Endothelial cell of umbilical vein (primary cell): ENCODE measurements at regions not wholly inside any gene's neighbourhood (a gene's known extent, or its start where the extent isn't known, plus 50 kb on each side); places are given as distances from the start of the nearest gene placed in this dataset.

Experiments used
- BruUV-seq: library from RNA; stranded (reverse); fragments of 400-500 nt; replicated peaks from 2 replicates; lab custom pipeline; 2021; lab: Mats Ljungman, UMichigan
- CTCF ChIA-PET: fragments of 300-600, 350-600 bp; sonication (Branson Sonifier 250); formaldehyde crosslinking; loops from one replicate; lab custom pipeline; 2021; ENCODE audit warnings: antibody characterized with exemption, inconsistent platforms; lab: Charles Lee
- POLR2A ChIA-PET: fragments of 300-600, 350-600 bp; sonication (Branson Sonifier 250); formaldehyde crosslinking; loops from one replicate; lab custom pipeline; 2021; ENCODE audit warnings: antibody characterized with exemption, inconsistent platforms; lab: Charles Lee
- DNase-seq: peaks from one replicate; pipeline ENCODE4 v3.0.0-alpha.2; 2011; ENCODE audit warnings: low read depth, low spot score
- FAIRE-seq: peaks from 2 replicates; lab custom pipeline; 2011; peaks lifted over from hg19 to GRCh38; lab: Jason Lieb, UNC
- H2AFZ ChIP-seq: 2 replicates; pipeline ENCODE4 v1.6.0; 2012; ENCODE audit warnings: low read depth, low read length, control low read depth, inconsistent platforms
- H3K27ac ChIP-seq: 2 replicates; pipeline ENCODE4 v1.5.1; 2011; ENCODE audit warnings: low read depth, mild to moderate bottlenecking, control low read depth, low read length, moderate library complexity; ENCODE audit not compliant: insufficient read depth
- H3K27me3 ChIP-seq, 2 experiments: 2 replicates each; pipeline versions ENCODE4 v1.6.0 to v1.6.1; 2011; ENCODE audit warnings: low read length in 2 of 2, mixed read lengths in 1 of 2; ENCODE audit not compliant: control insufficient read depth in 2 of 2, insufficient read depth in 2 of 2
- H3K36me3 ChIP-seq, 2 experiments: 2 replicates in 1 of 2; 3 replicates in 1 of 2; pipeline ENCODE4 v1.5.1; 2011; ENCODE audit warnings: low read length in 2 of 2, mild to moderate bottlenecking in 1 of 2, moderate library complexity in 1 of 2; ENCODE audit not compliant: control insufficient read depth in 2 of 2, insufficient read depth in 2 of 2; ENCODE audit errors: extremely low read depth in 1 of 2
- H3K4me1 ChIP-seq: 3 replicates; pipeline ENCODE4 v1.5.1; 2011; ENCODE audit warnings: mild to moderate bottlenecking, low read length; ENCODE audit not compliant: control insufficient read depth, insufficient read depth; ENCODE audit errors: extremely low read depth
- H3K4me2 ChIP-seq: 2 replicates; pipeline ENCODE4 v1.6.1; 2011; ENCODE audit warnings: low read length, control low read depth, mixed read lengths; ENCODE audit not compliant: insufficient read depth
- H3K4me3 ChIP-seq, 3 experiments: fragments of 200-600 bp in 1 of 3; sonication (generic), shearing (Covaris generic) in 1 of 3; replicated peaks in 1 of 3; 2 replicates each; pipeline ENCODE4 v1.5.1; 2011 to 2016; ENCODE audit warnings: control low read depth in 3 of 3, low read length in 3 of 3, mild to moderate bottlenecking in 2 of 3, inconsistent platforms in 1 of 3, low read depth in 1 of 3, moderate library complexity in 1 of 3; ENCODE audit not compliant: insufficient read depth in 1 of 3
- H3K79me2 ChIP-seq: 2 replicates; pipeline ENCODE4 v1.6.0; 2012; ENCODE audit warnings: low read length, inconsistent platforms; ENCODE audit not compliant: control insufficient read depth, insufficient read depth
- H3K9ac ChIP-seq: replicated peaks from 2 replicates; pipeline ENCODE3; 2011; ENCODE audit warnings: low read length, control low read depth; ENCODE audit not compliant: insufficient read depth; ENCODE audit errors: extremely low read depth
- H3K9me1 ChIP-seq: replicated peaks from 3 replicates; pipeline ENCODE4 v1.6.0; 2011; ENCODE audit warnings: mild to moderate bottlenecking, low read length; ENCODE audit not compliant: control insufficient read depth, insufficient read depth; ENCODE audit errors: extremely low read depth
- H3K9me3 ChIP-seq: replicated peaks from 2 replicates; pipeline ENCODE4 v1.5.1; 2012; ENCODE audit warnings: low read length, inconsistent platforms; ENCODE audit not compliant: control insufficient read depth, insufficient read depth
- H4K20me1 ChIP-seq: replicated peaks from 2 replicates; pipeline ENCODE3; 2011; ENCODE audit warnings: mild to moderate bottlenecking, low read length; ENCODE audit not compliant: control insufficient read depth, insufficient read depth; ENCODE audit errors: extremely low read depth
- EZH2 ChIP-seq: IDR thresholded peaks from 2 replicates; pipeline ENCODE4 v1.6.1; 2012; ENCODE audit warnings: borderline replicate concordance, low read depth, mild to moderate bottlenecking, moderate library complexity, low read length, inconsistent platforms; ENCODE audit not compliant: severe bottlenecking
- FOS ChIP-seq: IDR thresholded peaks from 2 replicates; pipeline ENCODE4 v1.6.1; 2011; ENCODE audit warnings: mild to moderate bottlenecking, low read length, moderate library complexity, borderline replicate concordance; ENCODE audit not compliant: insufficient read depth
- GATA2 ChIP-seq: IDR thresholded peaks from 2 replicates; pipeline ENCODE4 v1.7.0; 2011; ENCODE audit warnings: low read depth, mild to moderate bottlenecking, moderate library complexity, mixed read lengths, low read length; ENCODE audit not compliant: insufficient read length, insufficient read depth
- JUN ChIP-seq: IDR thresholded peaks from 2 replicates; pipeline ENCODE4 v1.6.1; 2011; ENCODE audit warnings: borderline replicate concordance, low read depth; ENCODE audit not compliant: insufficient read length, insufficient read depth
- MAX ChIP-seq: IDR thresholded peaks from 2 replicates; pipeline ENCODE4 v1.6.1; 2011; ENCODE audit not compliant: insufficient read depth, insufficient read length
- MYC ChIP-seq: IDR thresholded peaks from one replicate; pipeline ENCODE4 v1.6.1; 2011; ENCODE audit warnings: mild to moderate bottlenecking, low read depth, low read length
- POLR2A ChIP-seq: IDR thresholded peaks from 2 replicates; pipeline ENCODE4 v1.6.1; 2012; ENCODE audit warnings: low read depth, mild to moderate bottlenecking, control low read depth, low read length
- POLR2AphosphoS5 ChIP-seq: IDR thresholded peaks from 2 replicates; pipeline ENCODE4 v1.6.1; 2012; ENCODE audit warnings: low read depth, mild to moderate bottlenecking, control low read depth, low read length, moderate library complexity; ENCODE audit not compliant: insufficient read depth
- dilution Hi-C: fragments of 300-500 bp; cut with MboI; formaldehyde crosslinking; loops from one replicate; pipeline ENCODE4 v1.15.0; 2019; ENCODE audit warnings: low sequenced_read_pairs; ENCODE audit not compliant: extremely low pct_ligation_motif_present
- intact Hi-C: fragments of 100-400 bp; cut with micrococcal nuclease; formaldehyde crosslinking; loops from one replicate; pipeline ENCODE4 v1.10.0; 2022
- TF ChIP-seq, protein P1 (sequence below), 2 donors: IDR thresholded peaks; 1 replicate in 1 of 2; 2 replicates in 1 of 2; pipeline ENCODE4 v1.5.1; 2011; ENCODE audit warnings: low read length in 2 of 2, mild to moderate bottlenecking in 2 of 2, moderate library complexity in 2 of 2, control low read depth in 1 of 2, inconsistent platforms in 1 of 2, low read depth in 1 of 2; ENCODE audit not compliant: insufficient read depth in 1 of 2; ENCODE audit errors: extremely low read depth in 1 of 2

- no peaks in the 10 kb centered on the region for H3K9me1 ChIP-seq
- H3K4me2 ChIP-seq = no peak overlapping the region
- no peak overlapping the region for H2AFZ ChIP-seq
- no peaks in the 10 kb centered on the region for H3K9me3 ChIP-seq
- ChIA-PET CTCF (interaction anchor here (3.3 kb wide), 1 partner anchor 14 kb away, joined by 10 read pairs; no protein-coding TSS in a partner anchor), POLR2A (no interaction called here)
- H3K79me2 ChIP-seq = no peaks in the 10 kb centered on the region
- H3K4me1 ChIP-seq = no peaks in the 10 kb centered on the region
- H3K27ac ChIP-seq = no peak overlapping the region
- no peak overlapping the region for H3K9ac ChIP-seq
- no peaks in the 10 kb centered on the region for H3K27me3 ChIP-seq
- dilution Hi-C loops (no loop called here), intact Hi-C loops (no loop called here)
- DNase-seq = no peak
- no peak for FAIRE-seq
- no TSS peak for BruUV-seq
- TF ChIP-seq JUN = no peak
- TF ChIP-seq GATA2 = no peak
- no peak for TF ChIP-seq MAX
- TF ChIP-seq, protein P1, sequence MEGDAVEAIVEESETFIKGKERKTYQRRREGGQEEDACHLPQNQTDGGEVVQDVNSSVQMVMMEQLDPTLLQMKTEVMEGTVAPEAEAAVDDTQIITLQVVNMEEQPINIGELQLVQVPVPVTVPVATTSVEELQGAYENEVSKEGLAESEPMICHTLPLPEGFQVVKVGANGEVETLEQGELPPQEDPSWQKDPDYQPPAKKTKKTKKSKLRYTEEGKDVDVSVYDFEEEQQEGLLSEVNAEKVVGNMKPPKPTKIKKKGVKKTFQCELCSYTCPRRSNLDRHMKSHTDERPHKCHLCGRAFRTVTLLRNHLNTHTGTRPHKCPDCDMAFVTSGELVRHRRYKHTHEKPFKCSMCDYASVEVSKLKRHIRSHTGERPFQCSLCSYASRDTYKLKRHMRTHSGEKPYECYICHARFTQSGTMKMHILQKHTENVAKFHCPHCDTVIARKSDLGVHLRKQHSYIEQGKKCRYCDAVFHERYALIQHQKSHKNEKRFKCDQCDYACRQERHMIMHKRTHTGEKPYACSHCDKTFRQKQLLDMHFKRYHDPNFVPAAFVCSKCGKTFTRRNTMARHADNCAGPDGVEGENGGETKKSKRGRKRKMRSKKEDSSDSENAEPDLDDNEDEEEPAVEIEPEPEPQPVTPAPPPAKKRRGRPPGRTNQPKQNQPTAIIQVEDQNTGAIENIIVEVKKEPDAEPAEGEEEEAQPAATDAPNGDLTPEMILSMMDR (IDR thresholded peaks at IDR 0.05; ENCODE audit: extremely low read depth in 1 of 2, insufficient read depth in 1 of 2, low read depth in 1 of 2, low read length in 2 of 2) = no peak
- no peak for TF ChIP-seq MYC
- no peak for TF ChIP-seq FOS
- TF ChIP-seq POLR2AphosphoS5 = no peak
- TF ChIP-seq EZH2 = no peak
- TF ChIP-seq POLR2A = no peak
- no peak overlapping the region for H3K4me3 ChIP-seq
- H4K20me1 ChIP-seq = no peaks in the 10 kb centered on the region
- no peaks in the 10 kb centered on the region for H3K36me3 ChIP-seq
Measured at GRCh38 chr15:100735129-100736053, 133.0 kb downstream of the ASB7 start.
